GM12892 (cell line): ENCODE measurements at regions not wholly inside any gene's neighbourhood (a gene's known extent, or its start where the extent isn't known, plus 50 kb on each side); places are given as distances from the start of the nearest gene placed in this dataset.

Experiments
- POLR2A ChIP-seq: IDR thresholded peaks from 2 replicates; pipeline ENCODE4 v1.6.1; 2011; ENCODE audit warnings: low read depth, low read length, control low read depth
- TAF1 ChIP-seq: IDR thresholded peaks from 2 replicates; pipeline ENCODE4 v1.6.1; 2011; ENCODE audit warnings: low read depth, mild to moderate bottlenecking, control low read depth, low read length, borderline replicate concordance

DNA sequence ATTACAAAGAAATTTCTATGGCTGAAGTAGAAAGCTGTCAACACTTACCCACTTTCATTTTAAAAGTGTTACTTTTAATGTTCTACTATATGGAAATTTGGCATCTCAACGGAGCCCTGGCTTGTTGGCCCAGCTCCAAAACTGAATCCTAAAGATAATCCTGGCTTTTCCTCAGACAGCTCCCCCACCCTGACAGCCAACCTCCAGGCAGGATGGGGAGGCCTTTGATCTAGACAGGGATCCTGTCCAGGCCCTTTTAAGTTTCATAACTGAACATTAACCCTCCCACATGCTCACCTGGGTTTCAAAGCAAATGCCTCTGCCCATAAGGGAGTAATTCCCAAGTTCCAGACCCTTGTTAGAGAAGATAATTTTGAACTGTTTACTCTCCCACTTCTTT, 99.3 kb upstream of the RALGPS2 start:
- TF ChIP-seq POLR2A (no peak), TAF1 (no peak)
